ENCODE measurements at regions not wholly inside any gene's neighbourhood (a gene's known extent, or its start where the extent isn't known, plus 50 kb on each side); places are given as distances from the start of the nearest gene placed in this dataset.
A peak's percentile ranks its signal among the peaks of the same experiment; 100 is the strongest.
"Not testable (repeated sequence)": the region's sequence is repeated elsewhere in the genome, so short reads cannot be mapped to it uniquely, and the experiment has no call there.

DNA sequence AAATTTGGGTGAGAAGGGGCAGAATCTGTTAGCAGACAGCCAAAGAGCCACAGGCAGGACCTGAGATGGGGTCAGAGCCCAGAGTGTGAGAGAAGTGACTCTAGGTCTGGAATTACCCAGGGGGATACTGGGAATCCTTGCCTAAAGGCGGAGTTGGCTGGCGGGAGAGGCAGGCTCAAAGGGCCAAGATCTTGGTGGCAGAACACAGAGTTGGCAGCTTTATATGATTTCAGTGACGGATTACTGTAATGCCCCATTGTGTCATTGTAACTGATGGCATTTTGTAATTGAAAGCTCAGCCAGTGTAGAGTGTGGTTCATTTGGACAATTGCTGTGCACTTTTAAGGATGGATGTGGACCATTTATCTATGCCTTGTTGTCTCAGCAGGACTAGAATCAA is 77.3 kb downstream of the SMIM20 start:
- no peaks in the 10 kb centered on the region for H3K9me3 ChIP-seq
- 78% methylated on average over 3 of the region's 3 CpGs for WGBS
- TF ChIP-seq POLR2AphosphoS5 (IDR thresholded peaks at IDR 0.05), result no peak
- TF ChIP-seq, protein P1, sequence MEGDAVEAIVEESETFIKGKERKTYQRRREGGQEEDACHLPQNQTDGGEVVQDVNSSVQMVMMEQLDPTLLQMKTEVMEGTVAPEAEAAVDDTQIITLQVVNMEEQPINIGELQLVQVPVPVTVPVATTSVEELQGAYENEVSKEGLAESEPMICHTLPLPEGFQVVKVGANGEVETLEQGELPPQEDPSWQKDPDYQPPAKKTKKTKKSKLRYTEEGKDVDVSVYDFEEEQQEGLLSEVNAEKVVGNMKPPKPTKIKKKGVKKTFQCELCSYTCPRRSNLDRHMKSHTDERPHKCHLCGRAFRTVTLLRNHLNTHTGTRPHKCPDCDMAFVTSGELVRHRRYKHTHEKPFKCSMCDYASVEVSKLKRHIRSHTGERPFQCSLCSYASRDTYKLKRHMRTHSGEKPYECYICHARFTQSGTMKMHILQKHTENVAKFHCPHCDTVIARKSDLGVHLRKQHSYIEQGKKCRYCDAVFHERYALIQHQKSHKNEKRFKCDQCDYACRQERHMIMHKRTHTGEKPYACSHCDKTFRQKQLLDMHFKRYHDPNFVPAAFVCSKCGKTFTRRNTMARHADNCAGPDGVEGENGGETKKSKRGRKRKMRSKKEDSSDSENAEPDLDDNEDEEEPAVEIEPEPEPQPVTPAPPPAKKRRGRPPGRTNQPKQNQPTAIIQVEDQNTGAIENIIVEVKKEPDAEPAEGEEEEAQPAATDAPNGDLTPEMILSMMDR (IDR thresholded peaks at IDR 0.05), result no peak
- no peak for TF ChIP-seq POLR2A (IDR thresholded peaks at IDR 0.05; ENCODE audit: low read depth)
- no peak for TF ChIP-seq EP300 (IDR thresholded peaks at IDR 0.05)
- H3K4me1 ChIP-seq, result peaks cover 9 to 17% (median 10%) of the 10 kb centered on the region in 4 donors
- DNase-seq (ENCODE audit: extremely low spot score), result no peak
- no peaks in the 10 kb centered on the region for H3K36me3 ChIP-seq
- H3K4me3 ChIP-seq, result no peak overlapping the region
- H3K27me3 ChIP-seq, result no peaks in the 10 kb centered on the region
- no peak overlapping the region for H3K27ac ChIP-seq (replicated peaks in 1 of 4)
- intact Hi-C loops (cut with DNase I), result no loop called here

DNA sequence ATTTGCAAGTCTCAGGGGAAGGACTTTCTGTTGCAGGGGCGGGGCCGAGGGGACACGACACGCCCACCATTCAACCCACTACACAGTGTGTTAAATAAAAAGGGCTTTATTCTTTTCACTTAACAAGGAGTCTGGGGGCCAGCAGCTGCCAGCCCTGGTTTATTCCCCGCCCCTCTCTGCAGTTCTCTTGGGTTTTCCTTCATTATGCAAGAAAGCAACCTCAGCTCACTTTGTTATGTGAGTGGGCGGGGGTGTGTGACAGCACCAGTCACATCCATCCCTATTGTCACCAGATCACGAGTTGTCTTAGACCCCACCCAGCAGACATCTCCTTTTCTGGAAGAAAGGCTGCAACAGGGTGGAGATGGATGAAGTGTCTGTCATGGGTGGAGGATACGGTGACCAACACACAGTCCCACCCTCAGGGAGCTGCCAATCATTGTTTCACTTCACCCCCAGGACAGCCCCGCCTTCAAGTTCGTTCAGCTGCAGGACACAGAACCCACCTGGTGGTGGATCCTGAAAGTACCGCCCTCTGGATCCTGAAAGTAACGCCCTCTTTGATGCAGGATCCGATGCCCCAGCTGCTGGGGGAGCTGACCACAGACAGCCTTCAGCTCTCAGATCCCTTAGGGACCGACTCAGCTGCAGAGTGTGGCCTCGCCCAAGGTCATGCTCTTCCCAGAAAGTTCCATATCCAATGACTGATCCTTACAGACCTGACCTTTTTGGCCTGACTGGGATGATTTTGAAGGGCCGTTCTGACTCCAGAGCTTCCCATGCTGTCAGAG is 79.6 kb downstream of the SMIM20 start:
- WGBS, result 65% methylated on average over 14 of the region's 16 CpGs
- H3K4me3 ChIP-seq, result no peak overlapping the region
- intact Hi-C loops (cut with DNase I), result no loop called here
- TF ChIP-seq, protein P1 (IDR thresholded peaks at IDR 0.05), result peak in 1 of 3 experiments; percentile 15
- no peak for TF ChIP-seq POLR2A (IDR thresholded peaks at IDR 0.05; ENCODE audit: low read depth)
- no peaks in the 10 kb centered on the region for H3K27me3 ChIP-seq
- no peaks in the 10 kb centered on the region for H3K9me3 ChIP-seq
- peaks cover 0 to 9% (median 5%) of the 10 kb centered on the region in 4 donors for H3K4me1 ChIP-seq
- no peak for DNase-seq (ENCODE audit: extremely low spot score)
- H3K36me3 ChIP-seq, result no peaks in the 10 kb centered on the region
- peak overlapping the region in 1 of 4 donors; percentile 18 for H3K27ac ChIP-seq (replicated peaks in 1 of 4)

DNA sequence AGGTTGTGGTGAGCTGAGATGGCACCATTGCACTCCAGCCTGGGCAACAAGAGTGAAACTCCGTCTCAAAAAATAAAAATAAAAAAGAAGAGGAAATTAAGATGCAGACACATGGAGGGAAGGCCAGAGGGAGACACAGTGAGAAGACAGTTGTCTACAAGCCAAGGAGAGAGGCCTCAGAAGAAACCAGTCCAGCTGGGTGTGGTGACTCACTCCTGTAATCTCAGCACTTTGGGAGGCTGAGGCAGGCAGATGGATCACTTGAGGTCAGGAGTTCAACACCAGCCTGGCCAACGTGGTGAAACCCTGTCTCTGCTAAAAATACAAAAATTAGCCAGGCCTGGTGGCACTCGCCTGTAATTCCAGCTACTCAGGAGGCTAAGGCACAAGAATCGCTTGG is 80.6 kb downstream of the SMIM20 start:
- H3K27me3 ChIP-seq; DNase-seq (ENCODE audit: extremely low spot score); H3K36me3 ChIP-seq; intact Hi-C loops (cut with DNase I); H3K9me3 ChIP-seq; H3K4me1 ChIP-seq; H3K4me3 ChIP-seq: not testable (repeated sequence)
- peak in 1 of 2 donors; percentile 16 for TF ChIP-seq POLR2AphosphoS5 (IDR thresholded peaks at IDR 0.05)
- 75% methylated on average over 4 of the region's 4 CpGs for WGBS
- peak overlapping the region in 1 of 4 donors; percentile 18 for H3K27ac ChIP-seq (replicated peaks in 1 of 4)

DNA sequence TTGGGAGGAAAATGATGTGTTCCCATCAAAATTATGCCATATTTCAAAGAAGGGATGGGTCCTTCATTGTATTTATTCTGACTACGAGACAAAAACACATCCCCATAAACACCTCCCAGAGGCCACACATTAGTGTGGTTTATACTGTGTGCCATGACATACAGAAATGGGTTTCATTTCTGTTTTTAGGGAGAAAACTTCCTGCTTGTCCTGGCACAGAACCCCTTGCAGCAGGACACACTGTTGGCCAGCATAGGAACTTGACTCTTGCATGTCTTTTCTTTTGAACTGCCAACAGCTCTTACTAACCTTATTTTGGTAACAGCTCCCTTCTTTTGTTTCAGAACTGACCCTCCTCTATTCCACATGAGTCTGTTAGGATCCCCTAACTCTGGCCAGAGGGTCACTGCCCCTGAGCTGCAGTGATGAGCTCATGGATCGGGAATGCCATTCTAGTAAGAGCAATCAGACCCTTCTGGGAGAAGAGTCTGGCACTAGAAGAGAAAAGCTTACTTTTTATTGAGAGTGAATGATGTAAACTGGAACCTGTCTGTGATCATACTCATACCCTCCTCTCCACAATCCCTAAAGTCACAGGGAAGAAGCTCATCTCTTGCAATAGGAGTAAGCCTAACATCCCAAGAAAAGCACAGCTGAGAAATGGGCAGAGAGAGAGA is 86.4 kb downstream of the SMIM20 start:
- H3K9me3 ChIP-seq, result no peaks in the 10 kb centered on the region
- H3K36me3 ChIP-seq, result no peaks in the 10 kb centered on the region
- TF ChIP-seq, protein P1 (IDR thresholded peaks at IDR 0.05), result no peak
- TF ChIP-seq EP300 (IDR thresholded peaks at IDR 0.05) (no peak), POLR2AphosphoS5 (IDR thresholded peaks at IDR 0.05) (no peak), POLR2A (IDR thresholded peaks at IDR 0.05; ENCODE audit: low read depth) (no peak)
- intact Hi-C loops (cut with DNase I), result no loop called here
- H3K27ac ChIP-seq (replicated peaks in 1 of 4), result no peak overlapping the region
- H3K4me1 ChIP-seq, result no peaks in the 10 kb centered on the region
- 74% methylated on average over 2 of the region's 2 CpGs for WGBS
- no peak overlapping the region for H3K4me3 ChIP-seq
- no peak for DNase-seq (ENCODE audit: extremely low spot score)
- H3K27me3 ChIP-seq, result no peaks in the 10 kb centered on the region

DNA sequence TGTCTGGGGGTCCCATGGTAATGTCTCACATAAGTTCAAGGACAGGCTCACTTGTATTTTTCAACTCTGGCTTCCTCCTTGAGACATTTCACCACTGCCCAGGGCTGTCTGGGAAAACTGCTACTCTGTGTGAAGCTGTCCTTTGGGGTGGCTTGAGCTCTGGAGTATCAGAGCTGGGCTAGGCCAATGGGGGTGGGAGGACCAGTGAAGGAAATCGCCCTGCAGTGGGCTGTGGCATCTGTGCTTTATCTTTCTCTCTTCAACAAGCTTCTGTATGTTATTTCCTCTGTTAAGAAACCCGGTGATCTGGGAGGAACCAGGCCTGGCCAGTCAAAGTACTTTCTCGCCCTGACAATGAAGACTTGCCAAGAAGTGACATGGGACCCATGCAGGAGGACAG is 87.4 kb downstream of the SMIM20 start:
- WGBS, result 79% methylated on average over 3 of the region's 3 CpGs
- Histone ChIP-seq H3K36me3 (no peaks in the 10 kb centered on the region), H3K27ac (replicated peaks in 1 of 4) (no peak overlapping the region), H3K4me3 (no peak overlapping the region), H3K9me3 (no peaks in the 10 kb centered on the region), H3K4me1 (no peaks in the 10 kb centered on the region), H3K27me3 (no peaks in the 10 kb centered on the region)
- no peak for TF ChIP-seq POLR2A (IDR thresholded peaks at IDR 0.05; ENCODE audit: low read depth)
- no peak for TF ChIP-seq POLR2AphosphoS5 (IDR thresholded peaks at IDR 0.05)
- TF ChIP-seq, protein P1 (IDR thresholded peaks at IDR 0.05), result no peak
- no peak for TF ChIP-seq EP300 (IDR thresholded peaks at IDR 0.05)
- intact Hi-C loops (cut with DNase I), result no loop called here
- no peak for DNase-seq (ENCODE audit: extremely low spot score)

Data from esophagus muscularis mucosa (tissue), 4 donors.